Activated CD4-positive, alpha-beta T cell treated with anti-CD3 and anti-CD28 coated beads for 4 hours (primary cell): ENCODE measurements at regions not wholly inside any gene's neighbourhood (a gene's known extent, or its start where the extent isn't known, plus 50 kb on each side); places are given as distances from the start of the nearest gene placed in this dataset.
"Not testable (repeated sequence)": the region's sequence is repeated elsewhere in the genome, so short reads cannot be mapped to it uniquely, and the experiment has no call there.

Experiments used
- DNase-seq, 2 donors: peaks; one replicate each; pipeline ENCODE4 v3.0.0-alpha.2; 2020

- DNase-seq: not testable (repeated sequence)
Measured at GRCh38 chr16:21361612-21362227, 83.6 kb upstream of the CRYM start.

GRCh38 chr16:21361045-21361444 lies 83.0 kb upstream of the CRYM start:
- not testable (repeated sequence) for DNase-seq

GRCh38 chr16:21359513-21359912 lies 81.4 kb upstream of the CRYM start:
- DNase-seq: not testable (repeated sequence)

- not testable (repeated sequence) for DNase-seq
Measured at GRCh38 chr16:21358261-21358795, 80.2 kb upstream of the CRYM start.

DNA sequence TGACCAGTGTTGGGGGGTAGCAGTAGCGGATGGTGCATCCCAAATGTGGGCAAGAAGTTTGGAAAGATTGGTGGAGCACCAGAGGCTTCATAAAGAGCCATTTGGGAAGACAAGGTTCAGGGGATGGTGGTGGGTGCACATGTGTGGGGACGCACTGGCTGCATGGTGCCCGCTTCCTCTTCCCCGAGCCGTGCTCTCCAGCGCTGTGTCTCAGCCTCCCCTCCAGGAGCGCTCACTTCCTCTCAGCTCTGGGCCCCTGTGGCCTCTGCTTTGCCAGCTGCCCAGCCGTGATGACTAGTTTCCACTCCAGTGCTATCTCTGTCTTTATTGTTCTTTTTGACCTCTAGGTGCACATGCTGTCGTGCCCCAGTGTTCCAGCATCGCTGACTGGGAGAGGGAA lies 78.2 kb upstream of the CRYM start:
- not testable (repeated sequence) for DNase-seq

DNA sequence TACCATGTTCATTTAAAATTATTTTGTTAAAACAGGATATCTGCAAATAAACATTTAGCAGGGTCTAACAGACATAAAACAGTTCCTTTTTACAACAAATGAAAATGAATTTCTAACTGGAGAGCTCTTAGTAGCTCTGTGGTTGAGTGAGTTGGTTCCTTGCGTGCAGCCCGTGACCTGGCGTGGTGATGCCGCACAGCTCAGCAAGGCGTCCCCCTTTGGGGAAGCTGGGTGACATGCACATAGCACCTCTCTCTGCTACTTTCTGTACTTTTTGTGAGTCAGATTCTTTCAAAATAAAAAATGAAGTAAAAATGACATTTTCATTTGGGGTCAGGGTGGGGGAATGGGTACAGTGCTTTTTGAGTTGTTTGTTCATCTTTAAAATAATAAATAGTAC lies 73.3 kb upstream of the CRYM start:
- DNase-seq: not testable (repeated sequence)

- not testable (repeated sequence) for DNase-seq
Measured at GRCh38 chr16:21350851-21351250, 72.8 kb upstream of the CRYM start.

GRCh38 chr16:21349336-21349735 lies 71.2 kb upstream of the CRYM start:
- DNase-seq: not testable (repeated sequence)

- not testable (repeated sequence) for DNase-seq
Measured at GRCh38 chr16:21348815-21349214, 70.7 kb upstream of the CRYM start.

DNA sequence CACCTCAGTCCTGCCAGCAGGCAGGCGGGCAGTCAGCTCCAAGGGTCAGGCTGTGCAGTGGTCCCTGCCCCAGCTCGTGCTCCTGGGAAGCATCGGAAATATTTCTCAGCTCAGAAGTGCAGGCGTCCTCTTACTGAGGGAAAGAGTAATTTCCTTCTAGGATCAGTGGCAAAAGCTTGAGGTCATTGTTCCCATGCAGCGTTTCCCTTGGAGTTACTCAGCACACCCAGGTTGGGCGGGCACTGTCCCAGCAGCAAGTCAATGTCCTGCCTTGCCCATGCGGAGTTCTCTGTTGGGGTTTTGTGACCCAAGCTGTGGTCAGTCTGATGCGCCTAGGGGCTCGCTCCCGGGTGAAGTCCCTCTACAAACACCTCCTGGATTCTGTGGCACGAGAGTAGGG lies 69.4 kb upstream of the CRYM start:
- DNase-seq: not testable (repeated sequence)

GRCh38 chr16:21346756-21347491 lies 68.8 kb upstream of the CRYM start:
- DNase-seq: not testable (repeated sequence)

- DNase-seq: not testable (repeated sequence)
Measured at GRCh38 chr16:21344361-21344912, 66.3 kb upstream of the CRYM start.

GRCh38 chr16:21341101-21341500 lies 63.0 kb upstream of the CRYM start:
- DNase-seq: no peak

DNA sequence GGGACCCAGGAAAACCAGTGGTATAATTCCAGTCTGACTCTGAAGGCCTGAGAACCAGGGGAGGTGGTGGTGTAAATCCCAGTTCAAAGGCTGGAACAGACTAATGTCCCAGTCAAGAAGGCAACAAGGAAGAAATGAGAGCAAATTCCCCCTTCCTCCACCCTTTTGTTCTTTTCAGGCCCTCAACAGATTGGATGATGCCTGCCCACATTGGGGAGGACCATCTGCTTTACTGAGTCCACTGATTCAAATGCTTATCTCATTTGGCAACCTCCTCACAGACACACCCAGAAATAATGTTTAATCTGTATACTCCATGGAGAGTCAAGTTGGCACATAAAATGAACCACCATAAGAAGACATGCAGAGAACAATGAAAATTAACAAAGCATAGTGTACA lies 61.9 kb upstream of the CRYM start:
- no peak for DNase-seq

DNA sequence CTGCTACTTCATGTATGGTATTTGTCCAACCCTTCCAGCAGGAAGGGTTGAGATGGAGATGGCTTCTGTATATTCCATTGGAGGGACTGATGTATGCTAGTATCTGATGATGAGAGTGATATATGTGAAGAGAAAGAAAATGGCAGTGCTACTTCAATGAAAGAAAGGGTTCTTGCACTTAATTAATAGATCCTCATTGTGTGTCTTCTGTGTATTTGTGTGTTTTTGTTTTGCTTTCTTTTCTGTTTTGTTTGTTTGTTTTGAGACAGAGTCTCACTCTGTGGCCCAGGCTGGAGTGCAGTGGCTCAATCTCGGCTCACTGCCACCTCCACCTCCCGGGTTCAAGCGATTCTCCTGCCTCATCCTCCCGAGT lies 61.2 kb upstream of the CRYM start:
- no peak for DNase-seq

DNA sequence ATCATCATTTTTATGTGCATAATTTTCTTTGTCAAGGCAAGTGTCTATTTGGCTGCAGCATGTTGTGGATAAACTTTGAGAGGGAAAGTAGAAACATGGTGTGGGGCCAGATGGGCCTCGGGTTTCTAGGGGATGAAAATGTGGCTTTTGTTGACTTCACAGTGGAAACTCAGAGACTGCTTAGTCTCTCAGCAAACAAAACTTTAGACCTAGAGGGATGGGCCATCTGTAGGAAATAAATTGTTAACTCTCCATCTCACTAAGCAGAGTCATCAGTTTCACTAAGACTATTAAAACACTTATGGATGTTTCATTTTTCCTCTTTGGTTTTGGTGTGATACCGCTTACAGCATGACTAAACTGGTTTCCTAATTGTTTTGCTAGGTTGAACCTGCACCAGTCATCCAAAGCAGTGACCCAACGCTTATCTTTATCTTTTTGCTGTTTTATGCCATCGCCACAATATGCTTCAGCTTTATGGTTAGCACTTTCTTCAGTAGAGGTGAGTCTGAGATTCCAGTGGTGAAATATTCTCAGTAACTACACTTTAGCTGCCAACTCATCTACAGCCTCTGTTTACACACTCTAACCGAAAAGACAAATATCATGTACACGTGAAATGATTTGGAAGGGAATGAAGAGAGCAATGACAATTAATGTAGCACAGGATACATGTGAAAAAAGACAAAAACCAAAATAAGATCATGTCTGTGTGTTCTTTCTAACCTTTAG lies 60.6 kb upstream of the CRYM start:
- no peak for DNase-seq

GRCh38 chr16:21336231-21336630 lies 58.1 kb upstream of the CRYM start:
- no peak for DNase-seq

- DNase-seq: not testable (repeated sequence)
Measured at GRCh38 chr16:21334188-21335146, 56.4 kb upstream of the CRYM start.

- DNase-seq: not testable (repeated sequence)
Measured at GRCh38 chr16:21333683-21334082, 55.6 kb upstream of the CRYM start.
